Activated naive CD4-positive, alpha-beta T cell treated with anti-CD3 and anti-CD28 coated beads, Interleukin-2, amount 50 U/mL, for 72 hours (primary cell): ENCODE measurements at regions not wholly inside any gene's neighbourhood (a gene's known extent, or its start where the extent isn't known, plus 50 kb on each side); places are given as distances from the start of the nearest gene placed in this dataset.
"Not testable (repeated sequence)": the region's sequence is repeated elsewhere in the genome, so short reads cannot be mapped to it uniquely, and the experiment has no call there.

ENCODE experiments used
- ATAC-seq, 2 donors: fragments of 150-1000 bp; cut with Tn5 transposase; 2 replicates each; pipeline ENCODE4 v1.10.0; 2021; ENCODE audit warnings: mild to moderate bottlenecking in 2 of 2, moderate library complexity in 2 of 2
- DNase-seq, 2 donors: peaks; one replicate each; pipeline ENCODE4 v3.0.0; 2021 to 2022; ENCODE audit warnings: low spot score in 2 of 2
- H3K27ac Mint-ChIP-seq, 2 donors: one replicate each; pipeline ENCODE4 v1.8.0; 2022; ENCODE audit warnings: mild to moderate bottlenecking in 2 of 2, mixed read lengths in 2 of 2
- H3K36me3 Mint-ChIP-seq, 2 donors: one replicate each; pipeline ENCODE4 v1.8.0; 2022; ENCODE audit warnings: mixed read lengths in 2 of 2
- H3K9me3 Mint-ChIP-seq, 2 donors: one replicate each; pipeline ENCODE4 v1.8.0; 2022; ENCODE audit warnings: mixed read lengths in 2 of 2

- H3K27ac Mint-ChIP-seq = no peak overlapping the region
- no peaks in the 10 kb centered on the region for H3K36me3 Mint-ChIP-seq
- H3K9me3 Mint-ChIP-seq = no peaks in the 10 kb centered on the region
- ATAC-seq = no peak
- DNase-seq = no peak
These were observed 121.6 kb downstream of the QRSL1 start for GRCh38 chr6:106750946-106751345.

GRCh38 chr6:106750142-106750918, 121.0 kb downstream of the QRSL1 start:
- Mint-ChIP-seq H3K36me3 (no peaks in the 10 kb centered on the region), H3K9me3 (no peaks in the 10 kb centered on the region), H3K27ac (no peak overlapping the region)
- DNase-seq (no peak), ATAC-seq (no peak)

GRCh38 chr6:106749609-106750008, 120.2 kb downstream of the QRSL1 start:
- H3K27ac Mint-ChIP-seq = no peak overlapping the region
- H3K9me3 Mint-ChIP-seq = no peaks in the 10 kb centered on the region
- DNase-seq (no peak), ATAC-seq (no peak)
- H3K36me3 Mint-ChIP-seq = no peaks in the 10 kb centered on the region

- Mint-ChIP-seq H3K27ac (no peak overlapping the region), H3K9me3 (no peaks in the 10 kb centered on the region), H3K36me3 (no peaks in the 10 kb centered on the region)
- DNase-seq (no peak), ATAC-seq (no peak)
These were observed 119.3 kb downstream of the QRSL1 start for GRCh38 chr6:106748547-106749207.

GRCh38 chr6:106747139-106747538, 117.8 kb downstream of the QRSL1 start:
- ATAC-seq = no peak
- H3K27ac Mint-ChIP-seq = no peak overlapping the region
- H3K9me3 Mint-ChIP-seq = no peaks in the 10 kb centered on the region
- no peak for DNase-seq
- no peaks in the 10 kb centered on the region for H3K36me3 Mint-ChIP-seq

- ATAC-seq (no peak), DNase-seq (no peak)
- no peak overlapping the region for H3K27ac Mint-ChIP-seq
These were observed 117.3 kb downstream of the QRSL1 start for GRCh38 chr6:106746652-106747051.

GRCh38 chr6:106745824-106746582, 116.6 kb downstream of the QRSL1 start:
- Mint-ChIP-seq H3K27ac (no peak overlapping the region), H3K9me3 (no peaks in the 10 kb centered on the region), H3K36me3 (no peaks in the 10 kb centered on the region)
- ATAC-seq (no peak), DNase-seq (no peak)

More at GRCh38 chr6:106746652-106747051, 117.3 kb downstream of the QRSL1 start:
- H3K9me3 Mint-ChIP-seq = no peaks in the 10 kb centered on the region
- no peaks in the 10 kb centered on the region for H3K36me3 Mint-ChIP-seq

GRCh38 chr6:106745197-106745770, 115.9 kb downstream of the QRSL1 start:
- no peaks in the 10 kb centered on the region for H3K9me3 Mint-ChIP-seq
- H3K27ac Mint-ChIP-seq = no peak overlapping the region
- no peaks in the 10 kb centered on the region for H3K36me3 Mint-ChIP-seq
- no peak for DNase-seq
- ATAC-seq = no peak

GRCh38 chr6:106744781-106745180, 115.4 kb downstream of the QRSL1 start:
- no peaks in the 10 kb centered on the region for H3K9me3 Mint-ChIP-seq
- H3K27ac Mint-ChIP-seq = no peak overlapping the region
- ATAC-seq (no peak), DNase-seq (no peak)
- H3K36me3 Mint-ChIP-seq = no peaks in the 10 kb centered on the region

- not testable (repeated sequence) for H3K36me3 Mint-ChIP-seq, ATAC-seq, H3K27ac Mint-ChIP-seq, H3K9me3 Mint-ChIP-seq, DNase-seq
These were observed 114.7 kb downstream of the QRSL1 start for GRCh38 chr6:106744029-106744428.

GRCh38 chr6:106743612-106744011, 114.2 kb downstream of the QRSL1 start:
- no peak for DNase-seq
- Mint-ChIP-seq H3K9me3 (no peaks in the 10 kb centered on the region), H3K27ac (no peak overlapping the region), H3K36me3 (no peaks in the 10 kb centered on the region)
- ATAC-seq = no peak

- Mint-ChIP-seq H3K27ac (no peak overlapping the region), H3K36me3 (no peaks in the 10 kb centered on the region), H3K9me3 (peaks cover 0 to 3% of the 10 kb centered on the region in 2 donors)
- no peak for DNase-seq
- ATAC-seq = no peak
These were observed 110.9 kb downstream of the QRSL1 start for GRCh38 chr6:106740287-106740686.

GRCh38 chr6:106739387-106739786, 110.0 kb downstream of the QRSL1 start:
- no peak for DNase-seq
- no peaks in the 10 kb centered on the region for H3K36me3 Mint-ChIP-seq
- H3K27ac Mint-ChIP-seq = no peak overlapping the region
- ATAC-seq = no peak
- H3K9me3 Mint-ChIP-seq = peaks cover 0 to 3% of the 10 kb centered on the region in 2 donors

GRCh38 chr6:106736502-106736901, 107.1 kb downstream of the QRSL1 start:
- Mint-ChIP-seq H3K36me3 (no peaks in the 10 kb centered on the region), H3K9me3 (peaks cover 0 to 3% of the 10 kb centered on the region in 2 donors), H3K27ac (no peak overlapping the region)
- ATAC-seq (no peak), DNase-seq (no peak)

GRCh38 chr6:106735828-106736227, 106.5 kb downstream of the QRSL1 start:
- no peaks in the 10 kb centered on the region for H3K36me3 Mint-ChIP-seq
- H3K9me3 Mint-ChIP-seq = peaks cover 0 to 3% of the 10 kb centered on the region in 2 donors
- DNase-seq (no peak), ATAC-seq (no peak)
- H3K27ac Mint-ChIP-seq = no peak overlapping the region

GRCh38 chr6:106735136-106735633, 105.8 kb downstream of the QRSL1 start:
- Mint-ChIP-seq H3K9me3 (peaks cover 0 to 3% of the 10 kb centered on the region in 2 donors), H3K27ac (no peak overlapping the region), H3K36me3 (no peaks in the 10 kb centered on the region)
- DNase-seq (no peak), ATAC-seq (no peak)

GRCh38 chr6:106733386-106733785, 104.0 kb downstream of the QRSL1 start:
- no peak for ATAC-seq
- Mint-ChIP-seq H3K36me3 (no peaks in the 10 kb centered on the region), H3K27ac (no peak overlapping the region), H3K9me3 (peaks cover 0 to 3% of the 10 kb centered on the region in 2 donors)
- DNase-seq = no peak
